Stimulated activated naive CD8-positive, alpha-beta T cell treated with anti-CD3 and anti-CD28 coated beads, Interleukin-15, Interleukin-2, amounts not matched to agents 100 ng/mL and 50 ng/mL, for 24 hours (primary cell): ENCODE measurements at regions not wholly inside any gene's neighbourhood (a gene's known extent, or its start where the extent isn't known, plus 50 kb on each side); places are given as distances from the start of the nearest gene placed in this dataset.

ENCODE experiments used
- H3K27ac Mint-ChIP-seq: one replicate; pipeline ENCODE4 v1.8.0; 2021; ENCODE audit warnings: mild to moderate bottlenecking, mixed read lengths
- H3K27me3 Mint-ChIP-seq: one replicate; pipeline ENCODE4 v1.8.0; 2021; ENCODE audit warnings: mixed read lengths
- H3K36me3 Mint-ChIP-seq: one replicate; pipeline ENCODE4 v1.8.0; 2021; ENCODE audit warnings: low read depth, mixed read lengths
- H3K4me1 Mint-ChIP-seq: one replicate; pipeline ENCODE4 v1.8.0; 2021; ENCODE audit warnings: low read depth, mixed read lengths
- H3K4me3 Mint-ChIP-seq: one replicate; pipeline ENCODE4 v1.8.0; 2021; ENCODE audit warnings: mild to moderate bottlenecking, mixed read lengths
- H3K9me3 Mint-ChIP-seq: one replicate; pipeline ENCODE4 v1.8.0; 2021; ENCODE audit warnings: mixed read lengths

- H3K36me3 Mint-ChIP-seq = no peaks in the 10 kb centered on the region
- H3K4me3 Mint-ChIP-seq = no peak overlapping the region
- H3K27me3 Mint-ChIP-seq = no peaks in the 10 kb centered on the region
- no peaks in the 10 kb centered on the region for H3K4me1 Mint-ChIP-seq
- no peak overlapping the region for H3K27ac Mint-ChIP-seq
- H3K9me3 Mint-ChIP-seq = peaks cover 4% of the 10 kb centered on the region
These were observed 459.1 kb upstream of the CDH4 start for GRCh38 chr20:60792941-60793340.

- Mint-ChIP-seq H3K4me3 (no peak overlapping the region), H3K4me1 (no peaks in the 10 kb centered on the region), H3K27me3 (no peaks in the 10 kb centered on the region), H3K9me3 (peaks cover 5% of the 10 kb centered on the region), H3K36me3 (no peaks in the 10 kb centered on the region), H3K27ac (no peak overlapping the region)
These were observed 457.4 kb upstream of the CDH4 start for GRCh38 chr20:60794674-60795073.

DNA sequence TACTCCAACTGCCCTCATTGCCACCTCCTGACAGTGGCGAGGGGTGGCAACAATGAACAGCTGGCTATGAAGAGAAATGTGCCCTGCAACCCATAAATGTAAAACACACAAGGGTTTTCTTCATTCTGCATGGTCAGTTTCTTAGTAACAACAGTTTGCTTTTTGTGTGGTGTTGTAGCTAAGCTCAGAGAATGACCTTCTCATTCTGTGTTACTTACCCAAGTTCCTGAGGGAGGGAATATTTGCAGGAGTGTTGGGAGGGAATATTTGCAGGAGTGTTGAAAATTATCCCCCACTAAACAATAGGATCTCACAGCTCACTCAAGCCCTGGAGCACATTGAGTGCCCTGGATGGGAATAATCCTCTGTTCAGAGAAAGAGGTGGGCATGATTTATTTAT is 456.4 kb upstream of the CDH4 start:
- Mint-ChIP-seq H3K9me3 (peaks cover 10% of the 10 kb centered on the region), H3K27ac (no peak overlapping the region), H3K36me3 (no peaks in the 10 kb centered on the region), H3K4me1 (no peaks in the 10 kb centered on the region), H3K4me3 (no peak overlapping the region), H3K27me3 (no peaks in the 10 kb centered on the region)

- Mint-ChIP-seq H3K27me3 (peaks cover 4% of the 10 kb centered on the region), H3K36me3 (no peaks in the 10 kb centered on the region), H3K27ac (no peak overlapping the region), H3K4me3 (no peak overlapping the region), H3K9me3 (peaks cover 14% of the 10 kb centered on the region), H3K4me1 (no peaks in the 10 kb centered on the region)
These were observed 451.9 kb upstream of the CDH4 start for GRCh38 chr20:60800185-60800584.

DNA sequence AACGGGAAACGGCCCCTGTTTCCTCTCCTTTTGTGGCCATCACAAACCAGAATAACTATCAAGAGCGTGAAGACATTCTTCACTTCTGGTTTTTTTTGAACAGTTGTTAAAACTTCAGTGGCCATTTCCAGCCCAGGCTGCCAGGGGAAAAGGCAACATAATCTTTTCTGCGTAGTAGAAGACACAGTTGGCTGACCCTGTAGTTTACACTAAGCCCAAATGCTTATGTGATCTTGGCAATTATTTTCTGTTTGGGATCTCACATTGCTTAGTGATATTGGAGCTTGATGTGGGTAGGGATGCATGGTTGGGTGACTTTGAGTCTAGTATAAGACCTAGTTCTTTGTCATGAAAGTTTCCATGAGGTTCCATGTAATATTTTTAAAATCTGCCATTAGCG is 449.4 kb upstream of the CDH4 start:
- peaks cover 4% of the 10 kb centered on the region for H3K27me3 Mint-ChIP-seq
- H3K4me1 Mint-ChIP-seq = no peaks in the 10 kb centered on the region
- no peak overlapping the region for H3K27ac Mint-ChIP-seq
- no peak overlapping the region for H3K4me3 Mint-ChIP-seq
- H3K9me3 Mint-ChIP-seq = peaks cover 13% of the 10 kb centered on the region
- H3K36me3 Mint-ChIP-seq = no peaks in the 10 kb centered on the region

DNA sequence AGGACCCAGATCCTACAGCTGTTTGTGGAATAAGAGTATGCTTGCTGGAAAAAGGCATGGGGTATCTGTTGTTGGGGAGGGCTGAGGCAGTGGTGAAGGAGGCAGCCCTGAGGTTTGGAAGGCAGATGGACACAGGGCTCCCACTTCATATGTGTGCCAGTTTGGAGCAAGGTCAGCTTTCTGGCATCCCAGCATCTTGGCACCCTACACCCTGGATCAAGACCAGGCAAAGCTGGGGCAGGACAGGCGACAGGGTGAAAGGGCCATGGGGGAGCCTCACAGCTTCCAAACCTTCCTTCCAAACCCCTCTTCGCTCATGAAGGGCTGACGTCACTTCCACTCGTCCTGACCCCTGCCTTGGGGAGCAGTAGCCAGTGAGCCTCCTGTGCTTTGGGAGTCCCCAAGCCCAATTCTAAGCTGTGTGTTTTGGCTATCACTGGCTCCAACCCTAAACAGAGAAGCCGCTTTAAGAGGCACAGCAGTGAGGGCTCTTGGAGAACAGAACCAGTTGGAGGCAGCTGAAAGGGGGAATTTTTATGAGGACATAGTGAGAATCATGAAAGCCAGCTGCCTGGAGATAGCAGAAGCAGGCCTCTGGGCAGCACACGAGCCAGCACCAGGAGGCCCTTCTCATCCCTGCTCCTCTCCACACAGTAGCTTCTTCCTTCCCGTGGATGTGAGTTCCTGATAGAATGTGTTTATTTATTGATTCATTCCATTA is 448.6 kb upstream of the CDH4 start:
- Mint-ChIP-seq H3K27ac (no peak overlapping the region), H3K27me3 (peaks cover 4% of the 10 kb centered on the region), H3K4me3 (no peak overlapping the region)

DNA sequence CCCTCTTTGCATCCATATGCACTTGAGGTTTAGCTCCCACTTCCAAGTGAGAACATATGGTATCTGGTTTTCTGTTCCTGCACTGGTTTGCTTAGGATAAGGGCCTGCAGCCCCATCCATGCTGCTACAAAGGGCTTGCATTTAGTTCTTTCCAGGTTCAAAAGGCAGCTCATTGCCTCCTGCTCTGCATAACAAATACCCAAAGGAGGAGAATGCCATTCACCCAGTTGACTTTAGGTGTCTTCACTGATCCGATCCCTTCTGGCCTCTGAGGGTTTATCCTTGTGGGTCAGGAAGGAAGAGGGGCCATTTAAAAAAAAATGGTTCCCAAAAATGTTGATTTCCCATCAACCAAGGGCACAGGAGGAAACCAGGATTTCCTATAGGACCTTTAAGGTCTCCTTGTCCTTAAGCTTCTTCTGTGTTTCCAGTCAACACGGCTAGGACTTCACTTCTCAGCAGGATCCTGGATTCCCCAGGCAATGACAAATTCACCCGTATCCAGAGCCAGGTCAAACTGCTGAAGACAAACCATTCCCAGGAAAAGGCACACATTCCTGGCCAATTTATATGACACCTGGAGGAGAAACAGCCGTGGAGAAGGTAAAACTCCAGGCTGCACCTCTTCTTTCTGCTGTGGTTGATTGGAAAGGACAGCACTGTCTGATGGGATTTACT is 447.7 kb upstream of the CDH4 start:
- Mint-ChIP-seq H3K4me1 (no peaks in the 10 kb centered on the region), H3K9me3 (peaks cover 10% of the 10 kb centered on the region), H3K4me3 (no peak overlapping the region), H3K36me3 (no peaks in the 10 kb centered on the region), H3K27me3 (peaks cover 4% of the 10 kb centered on the region), H3K27ac (no peak overlapping the region)

More for the DNA sequence above, 448.6 kb upstream of the CDH4 start:
- Mint-ChIP-seq H3K36me3 (no peaks in the 10 kb centered on the region), H3K4me1 (no peaks in the 10 kb centered on the region), H3K9me3 (peaks cover 10% of the 10 kb centered on the region)

DNA sequence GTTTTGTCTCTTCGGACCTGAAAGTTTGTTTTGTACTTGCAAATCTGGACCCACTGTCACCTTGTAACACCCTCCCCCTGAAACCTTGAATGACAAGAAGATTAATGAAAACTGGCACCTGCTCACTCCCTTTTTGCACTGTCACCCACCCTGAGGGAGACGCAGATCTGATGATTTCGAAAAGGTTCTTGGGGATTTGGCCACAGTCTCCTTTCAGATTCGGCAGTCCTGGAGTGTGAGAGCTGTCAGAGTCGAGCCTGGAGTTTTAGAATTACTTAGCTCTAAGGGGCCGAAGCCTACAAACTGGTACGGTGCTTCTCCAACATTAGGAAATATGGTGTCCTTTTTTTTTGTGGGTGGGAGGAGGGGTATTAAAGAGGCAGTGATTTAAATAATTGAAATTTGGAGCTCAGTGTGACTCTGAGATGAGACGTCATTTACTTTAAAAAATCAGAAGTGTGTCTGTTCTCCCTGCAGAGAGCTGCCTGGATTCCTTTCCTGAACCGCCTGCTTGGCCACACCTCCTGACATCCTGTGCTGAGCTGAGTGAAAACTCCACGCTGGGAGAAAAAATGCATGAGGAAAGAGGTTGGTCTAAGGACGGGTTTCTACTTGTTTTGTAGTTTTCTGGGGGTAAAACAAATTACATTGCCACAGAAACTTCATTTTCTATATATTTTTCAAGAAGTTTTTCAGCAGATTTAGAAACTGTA is 447.0 kb upstream of the CDH4 start:
- peaks cover 9% of the 10 kb centered on the region for H3K9me3 Mint-ChIP-seq
- no peaks in the 10 kb centered on the region for H3K4me1 Mint-ChIP-seq
- no peaks in the 10 kb centered on the region for H3K36me3 Mint-ChIP-seq
- H3K27ac Mint-ChIP-seq = no peak overlapping the region
- H3K4me3 Mint-ChIP-seq = no peak overlapping the region
- peaks cover 4% of the 10 kb centered on the region for H3K27me3 Mint-ChIP-seq

DNA sequence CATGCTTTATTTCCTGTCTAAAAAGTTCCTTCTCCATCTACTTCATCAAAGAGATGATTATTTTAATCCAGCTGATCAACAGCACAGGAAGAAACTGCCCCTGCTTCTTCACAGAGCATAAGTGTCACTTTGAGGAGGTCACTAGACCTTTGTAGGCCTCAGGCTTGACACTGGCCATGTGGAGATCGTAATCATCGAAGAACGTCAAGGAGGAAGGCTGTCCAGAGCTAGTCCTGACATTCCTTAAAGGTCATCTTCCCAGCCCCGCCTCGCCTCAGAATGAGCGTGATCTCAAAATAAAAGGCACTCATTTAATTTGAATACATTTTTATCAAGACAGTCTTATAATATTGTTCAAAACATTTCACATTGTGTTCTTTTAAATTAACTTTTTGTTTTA is 445.7 kb upstream of the CDH4 start:
- Mint-ChIP-seq H3K9me3 (peaks cover under 1% of the 10 kb centered on the region), H3K27me3 (peaks cover 4% of the 10 kb centered on the region), H3K27ac (no peak overlapping the region), H3K4me3 (no peak overlapping the region), H3K36me3 (no peaks in the 10 kb centered on the region), H3K4me1 (no peaks in the 10 kb centered on the region)

GRCh38 chr20:60806824-60807223 is 445.2 kb upstream of the CDH4 start:
- no peaks in the 10 kb centered on the region for H3K9me3 Mint-ChIP-seq
- no peak overlapping the region for H3K27ac Mint-ChIP-seq
- peaks cover 4% of the 10 kb centered on the region for H3K27me3 Mint-ChIP-seq
- no peaks in the 10 kb centered on the region for H3K36me3 Mint-ChIP-seq
- H3K4me3 Mint-ChIP-seq = no peak overlapping the region
- H3K4me1 Mint-ChIP-seq = no peaks in the 10 kb centered on the region

DNA sequence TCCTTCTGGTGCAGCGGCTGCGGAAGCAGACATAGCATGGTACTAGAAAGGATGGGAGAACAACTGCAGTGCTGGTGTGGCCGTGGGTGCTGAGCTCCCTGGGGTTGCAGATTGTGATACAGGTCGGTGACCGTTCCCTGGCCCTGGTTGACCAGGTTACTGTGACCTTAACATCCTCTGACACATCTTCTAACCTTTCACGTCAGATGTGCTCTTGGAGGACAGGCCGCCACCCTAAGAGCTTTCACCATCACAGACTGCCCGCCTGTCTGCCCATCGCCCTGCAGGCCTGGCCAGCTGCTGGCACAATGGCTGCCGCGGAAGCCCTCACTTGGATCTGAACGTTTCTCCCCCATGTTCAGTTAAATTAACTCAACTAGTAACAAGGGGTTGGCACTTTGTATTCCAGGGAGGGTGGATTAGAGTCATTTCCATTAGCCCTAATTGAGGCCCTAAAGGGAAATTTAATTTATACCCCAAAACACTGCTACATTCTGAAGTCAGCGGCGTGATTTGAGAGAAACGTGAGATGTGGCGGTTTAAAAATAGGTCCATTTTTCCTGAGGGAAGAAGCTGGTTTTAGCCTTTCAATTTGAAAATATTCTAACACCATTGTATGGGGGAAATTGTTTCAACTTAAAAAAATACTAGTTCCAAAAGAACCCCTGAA is 443.9 kb upstream of the CDH4 start:
- Mint-ChIP-seq H3K27ac (no peak overlapping the region), H3K36me3 (no peaks in the 10 kb centered on the region)

DNA sequence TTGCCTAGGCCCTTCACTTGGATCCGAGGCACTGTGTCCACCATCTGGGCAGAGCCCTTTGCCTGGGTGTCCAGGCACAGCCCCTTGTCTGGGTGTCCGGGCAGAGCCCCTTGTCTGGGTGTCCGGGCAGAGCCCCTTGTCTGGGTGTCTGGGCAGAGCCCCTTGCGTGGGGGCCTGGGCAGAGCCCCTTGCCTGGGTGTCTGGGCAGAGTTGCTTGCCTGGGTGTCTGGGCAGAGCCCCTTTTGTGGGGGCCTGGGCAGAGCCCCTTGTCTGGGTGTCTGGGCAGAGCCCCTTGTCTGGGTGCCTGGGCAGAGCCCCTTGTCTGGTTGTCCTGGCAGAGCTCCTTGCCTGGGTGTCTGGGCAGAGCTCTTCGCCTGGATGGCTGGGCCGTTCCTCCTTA is 443.4 kb upstream of the CDH4 start:
- H3K9me3 Mint-ChIP-seq = peaks cover 5% of the 10 kb centered on the region

More for the DNA sequence above, 443.9 kb upstream of the CDH4 start:
- H3K4me1 Mint-ChIP-seq = no peaks in the 10 kb centered on the region
- H3K4me3 Mint-ChIP-seq = no peak overlapping the region
- peaks cover 5% of the 10 kb centered on the region for H3K9me3 Mint-ChIP-seq
- H3K27me3 Mint-ChIP-seq = no peaks in the 10 kb centered on the region

GRCh38 chr20:60810561-60810960 is 441.5 kb upstream of the CDH4 start:
- Mint-ChIP-seq H3K4me1 (no peaks in the 10 kb centered on the region), H3K36me3 (no peaks in the 10 kb centered on the region), H3K27ac (no peak overlapping the region), H3K9me3 (peaks cover 8% of the 10 kb centered on the region), H3K27me3 (no peaks in the 10 kb centered on the region), H3K4me3 (no peak overlapping the region)

More for the DNA sequence above, 443.4 kb upstream of the CDH4 start:
- Mint-ChIP-seq H3K4me1 (no peaks in the 10 kb centered on the region), H3K27me3 (no peaks in the 10 kb centered on the region), H3K36me3 (no peaks in the 10 kb centered on the region), H3K4me3 (no peak overlapping the region), H3K27ac (no peak overlapping the region)

DNA sequence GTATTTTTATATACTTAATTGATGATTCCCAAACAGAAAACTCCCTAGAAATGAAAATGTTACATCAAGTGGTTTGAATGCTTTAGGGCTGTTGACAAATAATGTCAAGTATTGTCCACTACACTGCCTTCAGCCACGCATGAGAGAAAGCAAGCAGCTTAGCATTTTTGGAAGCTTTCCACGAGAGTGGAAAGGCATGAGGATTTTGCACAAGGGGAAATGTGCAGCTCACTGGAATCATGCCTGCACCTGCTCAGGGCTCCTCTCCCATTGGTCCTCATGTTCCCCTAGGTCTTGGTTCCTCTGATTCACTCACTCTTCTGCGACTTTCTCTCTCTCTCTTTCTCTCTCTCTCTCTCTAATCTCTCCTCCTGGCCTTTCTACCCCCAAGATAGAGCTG is 439.5 kb upstream of the CDH4 start:
- Mint-ChIP-seq H3K36me3 (no peaks in the 10 kb centered on the region), H3K9me3 (peaks cover 11% of the 10 kb centered on the region), H3K27me3 (peaks cover 3% of the 10 kb centered on the region), H3K4me3 (no peak overlapping the region), H3K4me1 (no peaks in the 10 kb centered on the region), H3K27ac (no peak overlapping the region)

- H3K27ac Mint-ChIP-seq = no peak overlapping the region
- peaks cover 12% of the 10 kb centered on the region for H3K9me3 Mint-ChIP-seq
- H3K36me3 Mint-ChIP-seq = no peaks in the 10 kb centered on the region
- H3K27me3 Mint-ChIP-seq = peaks cover 3% of the 10 kb centered on the region
- H3K4me1 Mint-ChIP-seq = no peaks in the 10 kb centered on the region
- no peak overlapping the region for H3K4me3 Mint-ChIP-seq
These were observed 439.0 kb upstream of the CDH4 start for GRCh38 chr20:60813066-60813465.
